ENCODE measurements at regions not wholly inside any gene's neighbourhood (a gene's known extent, or its start where the extent isn't known, plus 50 kb on each side); places are given as distances from the start of the nearest gene placed in this dataset.

- TF ChIP-seq, protein P1, sequence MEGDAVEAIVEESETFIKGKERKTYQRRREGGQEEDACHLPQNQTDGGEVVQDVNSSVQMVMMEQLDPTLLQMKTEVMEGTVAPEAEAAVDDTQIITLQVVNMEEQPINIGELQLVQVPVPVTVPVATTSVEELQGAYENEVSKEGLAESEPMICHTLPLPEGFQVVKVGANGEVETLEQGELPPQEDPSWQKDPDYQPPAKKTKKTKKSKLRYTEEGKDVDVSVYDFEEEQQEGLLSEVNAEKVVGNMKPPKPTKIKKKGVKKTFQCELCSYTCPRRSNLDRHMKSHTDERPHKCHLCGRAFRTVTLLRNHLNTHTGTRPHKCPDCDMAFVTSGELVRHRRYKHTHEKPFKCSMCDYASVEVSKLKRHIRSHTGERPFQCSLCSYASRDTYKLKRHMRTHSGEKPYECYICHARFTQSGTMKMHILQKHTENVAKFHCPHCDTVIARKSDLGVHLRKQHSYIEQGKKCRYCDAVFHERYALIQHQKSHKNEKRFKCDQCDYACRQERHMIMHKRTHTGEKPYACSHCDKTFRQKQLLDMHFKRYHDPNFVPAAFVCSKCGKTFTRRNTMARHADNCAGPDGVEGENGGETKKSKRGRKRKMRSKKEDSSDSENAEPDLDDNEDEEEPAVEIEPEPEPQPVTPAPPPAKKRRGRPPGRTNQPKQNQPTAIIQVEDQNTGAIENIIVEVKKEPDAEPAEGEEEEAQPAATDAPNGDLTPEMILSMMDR (IDR thresholded peaks at IDR 0.05) = no peak
- TF ChIP-seq POLR2AphosphoS5 (IDR thresholded peaks at IDR 0.05) = no peak
Measured at GRCh38 chr2:105469781-105470180, 70.9 kb upstream of the FHL2 start.

Measured in esophagus muscularis mucosa (tissue), 3 donors.